Neuronal stem cell (in vitro differentiated cells): ENCODE measurements at regions not wholly inside any gene's neighbourhood (a gene's known extent, or its start where the extent isn't known, plus 50 kb on each side); places are given as distances from the start of the nearest gene placed in this dataset.

Source experiments
- DNase-seq: peaks from one replicate; pipeline ENCODE4 v3.0.0-alpha.2; 2013; ENCODE audit warnings: low spot score
- H2AFZ ChIP-seq: one replicate; pipeline ENCODE4 v1.6.1; 2013; ENCODE audit warnings: mild to moderate bottlenecking, low read length, inconsistent platforms
- H2AK5ac ChIP-seq: 2 replicates; pipeline ENCODE4 v1.6.1; 2013; ENCODE audit warnings: low read depth, mild to moderate bottlenecking, inconsistent platforms, low read length, moderate library complexity, mixed read lengths
- H2BK120ac ChIP-seq: 2 replicates; pipeline ENCODE4 v1.6.1; 2013; ENCODE audit warnings: low read depth, mild to moderate bottlenecking, inconsistent platforms, low read length, moderate library complexity, mixed read lengths
- H2BK12ac ChIP-seq: one replicate; pipeline ENCODE4 v1.6.1; 2013; ENCODE audit warnings: low read length, inconsistent platforms
- H2BK15ac ChIP-seq: 2 replicates; pipeline ENCODE4 v1.6.1; 2013; ENCODE audit warnings: mild to moderate bottlenecking, low read length, inconsistent platforms, mixed read lengths
- H2BK5ac ChIP-seq: one replicate; pipeline ENCODE4 v1.6.1; 2013; ENCODE audit warnings: inconsistent platforms, mild to moderate bottlenecking, low read length, moderate library complexity
- H3K14ac ChIP-seq: one replicate; pipeline ENCODE4 v1.6.1; 2013; ENCODE audit warnings: low read length, inconsistent platforms
- H3K18ac ChIP-seq: 2 replicates; pipeline ENCODE4 v1.6.1; 2013; ENCODE audit warnings: low read length, inconsistent platforms
- H3K23ac ChIP-seq: 2 replicates; pipeline ENCODE4 v1.6.1; 2013; ENCODE audit warnings: low read depth, mild to moderate bottlenecking, mixed read lengths, low read length, inconsistent platforms; ENCODE audit not compliant: poor library complexity
- H3K27ac ChIP-seq: replicated peaks from 3 replicates; pipeline ENCODE4 v1.5.1; 2013; ENCODE audit warnings: low read length, inconsistent platforms
- H3K27me3 ChIP-seq, 3 experiments: 2 replicates each; pipeline ENCODE4 v1.6.1; 2013; ENCODE audit warnings: low read length in 3 of 3, mild to moderate bottlenecking in 2 of 3, inconsistent platforms in 1 of 3, low read depth in 1 of 3, mixed read lengths in 1 of 3, moderate library complexity in 1 of 3; ENCODE audit not compliant: control insufficient read depth in 3 of 3, insufficient read depth in 3 of 3
- H3K36me3 ChIP-seq, 2 donors: replicated peaks in 1 of 2; 2 replicates each; pipeline ENCODE4 v1.6.1; 2013; ENCODE audit warnings: low read length in 2 of 2; ENCODE audit not compliant: control insufficient read depth in 2 of 2, insufficient read depth in 2 of 2
- H3K4ac ChIP-seq: 2 replicates; pipeline ENCODE4 v1.6.1; 2013; ENCODE audit warnings: inconsistent platforms, mild to moderate bottlenecking, low read length, moderate library complexity
- H3K4me1 ChIP-seq, 2 donors: 1 replicate in 1 of 2; 2 replicates in 1 of 2; pipeline ENCODE4 v1.6.1; 2013; ENCODE audit warnings: low read length in 2 of 2, low read depth in 1 of 2; ENCODE audit not compliant: control insufficient read depth in 2 of 2, insufficient read depth in 1 of 2
- H3K4me2 ChIP-seq: one replicate; pipeline ENCODE4 v1.6.1; 2013; ENCODE audit warnings: mild to moderate bottlenecking, low read length, inconsistent platforms; ENCODE audit not compliant: insufficient read depth, poor library complexity, severe bottlenecking
- H3K4me3 ChIP-seq, 2 donors: 2 replicates each; pipeline ENCODE4 v1.5.1; 2013; ENCODE audit warnings: low read length in 2 of 2, mild to moderate bottlenecking in 2 of 2, inconsistent platforms in 1 of 2, moderate library complexity in 1 of 2
- H3K79me1 ChIP-seq: one replicate; pipeline ENCODE4 v1.6.1; 2013; ENCODE audit warnings: low read depth, mild to moderate bottlenecking, inconsistent platforms, low read length, moderate library complexity
- H3K9ac ChIP-seq: one replicate; pipeline ENCODE4 v1.6.1; 2013; ENCODE audit warnings: mild to moderate bottlenecking, low read depth, low read length, inconsistent platforms; ENCODE audit not compliant: poor library complexity
- H3K9me3 ChIP-seq, 2 donors: replicated peaks in 1 of 2; 2 replicates each; pipeline versions ENCODE3 to v1.6.1; 2013; ENCODE audit warnings: low read length in 2 of 2, mild to moderate bottlenecking in 2 of 2, inconsistent platforms in 1 of 2, low read depth in 1 of 2, mixed read lengths in 1 of 2, moderate library complexity in 1 of 2; ENCODE audit not compliant: control insufficient read depth in 2 of 2, insufficient read depth in 1 of 2
- H4K8ac ChIP-seq: one replicate; pipeline ENCODE4 v1.6.1; 2013; ENCODE audit warnings: low read depth, mild to moderate bottlenecking, inconsistent platforms, low read length, moderate library complexity
- H4K91ac ChIP-seq: one replicate; pipeline ENCODE4 v1.6.1; 2013; ENCODE audit warnings: low read length, low read depth, mild to moderate bottlenecking, inconsistent platforms; ENCODE audit not compliant: poor library complexity
- WGBS, 2 donors: extraction: QIAGEN DNeasy Blood & Tissue Kit; methylation state at CpG; one replicate each; pipeline ENCODE4 v1.1.7; 2013; ENCODE audit warnings: missing lambda C conversion rate in 2 of 2, mixed read lengths in 1 of 2; ENCODE audit not compliant: insufficient read length in 2 of 2, insufficient replicate concordance in 1 of 2; ENCODE audit errors: extremely low coverage in 2 of 2; 5-methylcytosine and 5-hydroxymethylcytosine counted together

DNA sequence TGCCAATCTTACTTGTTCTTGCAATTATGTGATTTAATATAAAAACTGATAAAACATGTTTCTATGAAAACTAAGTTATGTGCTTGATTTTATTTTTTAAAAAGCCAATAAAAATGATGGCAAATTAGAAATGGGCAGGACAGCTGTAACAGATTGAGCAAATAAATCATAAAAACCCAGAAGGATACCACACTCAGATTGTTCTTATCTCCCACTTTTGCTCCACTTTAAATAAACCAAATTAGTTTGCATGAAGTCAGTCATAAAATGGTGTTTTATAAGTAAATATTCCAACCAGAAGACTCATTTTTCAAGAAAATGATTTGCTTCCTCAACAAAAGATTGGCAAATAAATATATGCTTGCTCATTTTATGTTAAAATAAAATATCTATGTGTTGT is 307.9 kb upstream of the G2E3 start:
- no peak overlapping the region for H3K14ac ChIP-seq
- no peaks in the 10 kb centered on the region for H3K36me3 ChIP-seq
- H2AFZ ChIP-seq: no peak overlapping the region
- H2BK12ac ChIP-seq: no peak overlapping the region
- no peak overlapping the region for H3K9ac ChIP-seq
- H3K27me3 ChIP-seq: no peaks in the 10 kb centered on the region
- no peak overlapping the region for H2AK5ac ChIP-seq
- no peak overlapping the region for H4K91ac ChIP-seq
- no peaks in the 10 kb centered on the region for H3K4me1 ChIP-seq
- no peak for DNase-seq
- no peak overlapping the region for H2BK5ac ChIP-seq
- no peak overlapping the region for H3K4ac ChIP-seq
- H3K9me3 ChIP-seq: no peaks in the 10 kb centered on the region
- H2BK15ac ChIP-seq: no peak overlapping the region
- no peak overlapping the region for H3K4me3 ChIP-seq
- no peak overlapping the region for H3K4me2 ChIP-seq
- no peak overlapping the region for H3K23ac ChIP-seq
- no peak overlapping the region for H3K27ac ChIP-seq
- no peaks in the 10 kb centered on the region for H3K79me1 ChIP-seq
- H3K18ac ChIP-seq: no peak overlapping the region
- H4K8ac ChIP-seq: no peak overlapping the region
- no peak overlapping the region for H2BK120ac ChIP-seq

DNA sequence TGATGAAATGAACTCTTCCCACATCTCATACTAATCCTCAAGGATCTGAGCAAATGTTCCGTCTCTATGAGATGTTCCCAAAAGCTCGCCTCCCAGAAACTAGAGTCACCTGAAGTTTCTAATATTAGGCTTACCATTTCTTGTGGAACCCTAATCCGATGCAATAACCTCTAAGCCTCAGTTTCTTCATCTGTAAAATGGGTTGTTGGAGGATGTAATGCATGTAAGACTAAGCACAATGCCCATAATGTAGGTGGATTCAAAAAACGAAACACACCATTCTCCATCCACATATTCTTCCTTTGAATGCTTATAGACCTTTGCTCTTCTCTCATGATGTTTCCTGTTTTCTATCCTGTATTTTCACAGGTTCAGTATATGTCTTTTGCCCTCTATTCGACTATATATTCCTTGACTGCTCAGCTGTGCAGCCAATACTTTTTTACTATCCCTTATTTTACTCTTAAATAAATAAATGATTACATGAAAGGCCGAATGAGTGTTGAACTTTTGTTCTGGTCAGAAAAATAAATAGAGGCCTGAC is 307.3 kb upstream of the G2E3 start:
- Histone ChIP-seq H3K14ac (no peak overlapping the region), H4K8ac (no peak overlapping the region), H3K36me3 (no peaks in the 10 kb centered on the region), H3K79me1 (no peaks in the 10 kb centered on the region), H2BK12ac (no peak overlapping the region), H3K9me3 (no peaks in the 10 kb centered on the region), H2BK5ac (no peak overlapping the region), H2AK5ac (no peak overlapping the region), H3K4ac (no peak overlapping the region), H3K9ac (no peak overlapping the region), H2AFZ (no peak overlapping the region), H2BK15ac (no peak overlapping the region), H4K91ac (no peak overlapping the region), H3K27ac (no peak overlapping the region), H3K23ac (no peak overlapping the region), H3K27me3 (no peaks in the 10 kb centered on the region), H2BK120ac (no peak overlapping the region), H3K4me1 (no peaks in the 10 kb centered on the region), H3K4me3 (no peak overlapping the region), H3K18ac (no peak overlapping the region), H3K4me2 (no peak overlapping the region)
- no peak for DNase-seq
- WGBS, 2 donors: no CpG with 5 or more reads among the region's 6 CpGs

DNA sequence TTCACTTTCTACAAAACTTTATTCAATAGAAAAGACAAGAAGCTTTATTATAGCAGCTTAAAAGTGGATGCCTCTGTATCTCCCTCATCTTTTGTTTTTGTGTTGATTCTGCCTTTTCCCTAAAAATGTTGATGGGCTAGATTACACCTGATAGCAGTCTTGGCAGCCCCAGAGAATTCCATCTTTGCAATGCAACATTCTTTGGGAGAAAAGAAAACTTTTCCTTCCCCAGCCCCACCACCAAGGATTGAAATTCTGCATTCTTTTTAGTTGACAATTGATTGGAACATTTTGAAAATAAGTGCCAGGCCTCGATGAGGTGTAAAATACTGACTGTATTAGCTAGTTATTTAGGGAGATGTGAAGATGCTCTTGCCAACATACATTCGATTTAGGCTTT is 306.8 kb upstream of the G2E3 start:
- Histone ChIP-seq H3K18ac (no peak overlapping the region), H3K4me1 (no peaks in the 10 kb centered on the region), H3K36me3 (no peaks in the 10 kb centered on the region), H3K4ac (no peak overlapping the region), H2BK12ac (no peak overlapping the region), H3K9ac (no peak overlapping the region), H3K4me3 (no peak overlapping the region), H2BK120ac (no peak overlapping the region), H3K27me3 (no peaks in the 10 kb centered on the region), H3K14ac (no peak overlapping the region), H2BK15ac (no peak overlapping the region), H2AK5ac (no peak overlapping the region), H2AFZ (no peak overlapping the region), H3K4me2 (no peak overlapping the region), H3K9me3 (no peaks in the 10 kb centered on the region), H4K91ac (no peak overlapping the region), H2BK5ac (no peak overlapping the region), H3K79me1 (no peaks in the 10 kb centered on the region), H3K27ac (no peak overlapping the region), H4K8ac (no peak overlapping the region), H3K23ac (no peak overlapping the region)
- DNase-seq: no peak
- WGBS, 2 donors: no CpG with 5 or more reads among the region's 2 CpGs

DNA sequence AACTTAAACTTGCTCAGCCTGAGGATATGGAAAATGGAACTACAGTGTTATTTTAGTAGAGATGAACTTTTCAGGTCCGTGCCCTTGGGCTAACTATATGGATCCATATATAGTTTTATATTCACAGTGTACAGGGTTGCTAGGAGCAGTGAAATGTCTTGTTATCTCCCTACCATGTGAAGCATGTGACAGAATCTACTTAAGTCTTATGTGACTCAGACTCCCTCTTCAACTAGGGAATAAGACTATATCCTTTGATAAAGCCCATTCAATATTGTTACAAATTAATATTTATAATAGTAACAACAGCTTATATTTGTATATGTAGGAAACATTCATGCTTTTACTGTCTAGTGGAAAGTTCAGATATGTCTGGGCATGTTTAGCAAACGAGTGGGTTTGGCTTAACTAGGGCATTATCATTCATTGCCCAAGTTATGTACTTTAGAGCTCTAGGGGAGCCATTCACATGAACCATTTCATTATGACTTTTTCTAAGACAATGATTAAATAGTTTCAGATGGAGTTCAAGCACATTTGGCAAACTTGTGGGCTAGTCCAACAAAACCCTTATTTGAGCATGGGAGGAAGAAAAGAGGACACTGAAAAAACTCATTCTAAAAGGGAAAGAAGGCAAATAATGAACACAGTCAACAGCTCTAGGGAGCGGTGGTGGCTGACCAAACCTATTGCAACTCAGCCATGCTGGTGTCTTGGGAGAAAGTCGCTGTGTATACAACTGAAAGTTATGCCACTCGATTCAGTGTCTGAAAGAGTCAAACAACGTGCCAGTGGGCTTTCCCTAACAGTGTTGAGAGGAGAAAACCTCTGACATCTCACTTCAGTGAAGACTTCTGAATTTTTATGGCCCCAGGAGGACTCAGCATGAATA is 305.9 kb upstream of the G2E3 start:
- Histone ChIP-seq H2BK12ac (no peak overlapping the region), H3K14ac (no peak overlapping the region), H2AK5ac (no peak overlapping the region), H3K4me3 (no peak overlapping the region), H3K36me3 (no peaks in the 10 kb centered on the region), H3K4ac (no peak overlapping the region), H4K8ac (no peak overlapping the region), H4K91ac (no peak overlapping the region), H2AFZ (no peak overlapping the region), H2BK15ac (no peak overlapping the region), H3K4me1 (no peaks in the 10 kb centered on the region), H3K79me1 (no peaks in the 10 kb centered on the region), H3K9me3 (no peaks in the 10 kb centered on the region), H3K27me3 (no peaks in the 10 kb centered on the region), H3K9ac (no peak overlapping the region), H3K23ac (no peak overlapping the region), H3K18ac (no peak overlapping the region), H3K27ac (no peak overlapping the region), H2BK5ac (no peak overlapping the region), H2BK120ac (no peak overlapping the region), H3K4me2 (no peak overlapping the region)
- WGBS, 2 donors: no CpG with 5 or more reads among the region's 6 CpGs
- no peak for DNase-seq
